ENCODE measurements at regions not wholly inside any gene's neighbourhood (a gene's known extent, or its start where the extent isn't known, plus 50 kb on each side); places are given as distances from the start of the nearest gene placed in this dataset.

DNA sequence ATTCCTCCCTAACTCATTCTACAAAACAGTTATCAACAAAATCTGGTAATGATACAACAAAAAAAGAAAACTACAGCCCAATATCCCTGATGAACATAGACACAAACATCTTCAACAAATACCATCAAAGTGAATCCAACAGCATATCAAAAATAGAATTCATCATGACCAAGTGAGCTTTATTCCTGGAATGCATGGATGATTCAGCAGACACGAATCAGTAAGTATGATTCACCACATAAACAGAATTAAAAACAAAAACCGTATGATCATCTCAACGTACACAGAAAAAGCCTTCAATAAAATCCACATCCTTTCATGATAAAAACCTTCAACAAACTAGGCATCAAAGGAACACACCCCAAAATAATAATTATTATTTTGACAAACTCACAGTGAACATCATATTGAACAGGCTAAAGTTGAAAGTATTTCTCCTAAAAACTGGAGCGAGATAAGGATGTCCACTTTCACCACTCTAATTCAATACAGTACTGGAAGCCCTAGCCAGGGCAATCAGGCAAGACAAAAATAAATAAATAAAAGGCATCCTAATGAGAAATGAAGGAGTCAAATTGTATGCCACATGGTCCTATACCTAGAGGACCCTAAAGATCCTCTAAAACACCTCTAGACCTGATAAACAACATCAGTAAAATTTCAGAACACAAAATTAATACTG, 305.1 kb upstream of the RGMB start:
- no peak for DNase-seq

DNA sequence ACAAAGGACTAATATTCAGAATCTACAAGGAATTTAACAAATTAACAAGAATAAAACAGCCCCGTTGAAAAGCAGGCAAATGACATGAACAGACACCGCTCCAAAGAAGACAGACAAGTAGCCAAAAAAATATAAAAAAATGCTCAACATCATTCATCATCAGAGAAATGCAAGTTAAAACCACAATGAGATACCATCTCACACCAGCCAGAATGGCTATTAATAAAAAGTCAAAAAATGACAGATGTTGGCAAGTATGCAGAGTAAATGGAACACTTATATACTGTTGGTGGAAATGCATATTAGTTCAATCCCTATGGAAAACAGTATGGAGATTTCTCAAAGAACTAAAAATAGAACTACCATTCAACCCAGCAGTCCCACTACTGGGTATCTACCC, 302.7 kb upstream of the RGMB start:
- no peak for DNase-seq

DNA sequence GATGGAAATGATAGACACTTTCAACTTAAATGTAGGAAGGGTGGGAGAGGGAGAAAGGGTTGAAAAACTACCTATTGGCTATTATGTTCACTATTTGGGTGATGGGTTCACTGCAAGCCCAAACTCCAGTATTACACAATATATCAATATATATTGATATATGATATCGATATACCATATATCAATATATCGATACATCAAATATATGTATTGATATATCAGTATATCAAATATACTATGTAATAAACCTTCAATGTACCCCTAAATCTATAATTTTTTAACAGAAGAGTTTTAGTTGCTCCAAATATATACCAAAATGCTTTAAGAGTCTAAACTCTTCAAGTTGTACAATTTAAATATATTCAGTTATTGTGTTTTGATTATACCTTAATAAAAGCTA, 302.0 kb upstream of the RGMB start:
- DNase-seq, result no peak

DNA sequence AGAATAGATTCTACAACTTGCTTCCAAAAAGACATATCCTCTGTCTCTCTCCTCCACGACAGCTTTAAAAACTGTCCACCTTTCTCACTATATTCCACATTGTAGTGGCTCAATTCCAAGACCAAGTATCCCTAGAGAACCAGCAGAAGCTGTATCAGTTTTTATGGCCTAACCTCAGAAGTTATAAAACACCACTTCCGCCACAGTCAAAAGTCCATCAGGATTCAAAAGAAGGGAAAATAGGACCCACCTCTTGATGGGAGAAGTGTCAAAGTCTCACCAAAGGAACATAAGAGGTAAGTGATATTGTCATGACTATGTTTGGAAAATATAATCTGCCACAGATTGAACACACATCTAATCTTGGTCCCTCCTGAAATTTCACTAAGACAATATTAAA, 299.2 kb upstream of the RGMB start:
- DNase-seq, result no peak

DNA sequence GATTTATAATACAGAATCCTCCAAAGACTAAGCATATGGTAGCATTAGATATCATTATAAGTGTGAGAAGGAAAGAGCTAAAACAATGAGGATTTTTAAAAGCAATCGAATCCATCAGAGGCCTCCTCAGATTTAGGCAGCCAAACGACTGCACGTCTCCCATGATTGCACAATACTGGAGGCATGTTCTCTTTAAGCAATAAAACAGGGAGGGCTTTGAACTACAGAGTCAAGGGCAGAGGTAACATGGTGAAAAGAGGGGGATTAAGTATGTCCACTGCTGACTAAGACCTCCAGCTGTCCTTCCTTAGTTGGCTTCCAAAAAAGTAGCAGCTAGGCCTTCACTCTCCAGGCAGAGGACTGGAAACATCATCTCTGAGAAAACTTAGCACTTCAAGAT, 298.7 kb upstream of the RGMB start:
- DNase-seq, result no peak

DNA sequence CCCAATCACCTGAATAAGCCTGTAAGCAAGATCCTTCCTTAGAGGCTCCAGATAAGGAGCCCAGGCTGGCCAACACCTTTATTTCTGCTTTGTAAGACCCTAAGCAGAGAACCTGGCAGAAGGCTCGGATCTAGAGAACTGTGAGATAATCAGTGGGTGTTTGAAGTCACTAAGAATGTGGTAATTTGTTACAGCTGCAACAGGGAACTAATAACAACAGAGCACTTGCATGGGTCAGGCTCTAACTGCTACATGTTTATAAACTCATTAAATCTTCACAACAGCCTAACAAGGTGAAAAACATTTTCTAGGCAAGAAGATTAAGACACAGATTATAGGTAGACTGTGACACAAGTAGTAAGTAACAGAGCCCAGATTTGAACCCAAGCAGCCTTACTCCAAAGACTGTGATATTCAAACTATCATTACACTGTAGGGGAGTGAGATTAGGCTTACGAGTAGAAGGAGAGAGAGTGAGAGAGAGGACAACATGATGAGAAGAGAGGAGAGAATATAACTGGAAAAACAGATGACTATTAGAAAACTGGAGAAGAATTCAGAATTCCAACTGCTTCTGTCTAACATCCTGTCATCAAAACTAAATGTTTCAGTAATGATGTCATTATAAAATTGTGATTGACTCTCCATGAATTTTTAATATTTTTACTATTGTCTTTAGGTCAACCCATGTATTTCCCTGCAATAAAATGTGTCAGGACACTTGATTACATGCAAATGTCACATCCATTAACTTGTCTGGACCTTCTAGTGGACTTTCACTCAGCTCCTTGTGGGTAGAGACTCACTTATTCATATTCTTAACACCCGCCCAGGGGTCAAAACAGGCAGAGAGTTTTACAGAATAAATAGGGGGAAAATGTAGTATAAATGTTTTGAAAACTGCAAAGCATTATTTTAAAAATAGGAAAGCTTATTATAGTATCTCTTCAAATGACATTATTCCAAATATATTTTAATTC, 290.9 kb upstream of the RGMB start:
- no peak for DNase-seq

DNA sequence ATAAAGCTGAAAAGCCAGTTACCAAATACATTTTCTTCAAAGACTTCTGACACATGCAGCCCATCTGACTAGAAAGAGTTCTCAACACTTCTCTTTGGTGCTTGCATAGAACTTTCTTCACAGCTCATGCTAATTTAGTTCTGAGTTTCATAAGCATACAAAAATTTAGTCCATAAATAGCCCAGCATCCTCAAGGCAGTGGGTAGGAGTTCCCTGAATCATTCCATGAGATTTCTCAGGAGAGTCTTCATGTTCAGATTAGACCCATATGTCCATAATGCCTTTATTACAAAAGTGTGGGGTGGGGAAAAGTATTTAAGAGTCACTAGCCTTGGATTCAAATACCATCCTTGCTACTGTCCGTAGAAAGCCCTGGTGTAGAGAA, 290.2 kb upstream of the RGMB start:
- no peak for DNase-seq

DNA sequence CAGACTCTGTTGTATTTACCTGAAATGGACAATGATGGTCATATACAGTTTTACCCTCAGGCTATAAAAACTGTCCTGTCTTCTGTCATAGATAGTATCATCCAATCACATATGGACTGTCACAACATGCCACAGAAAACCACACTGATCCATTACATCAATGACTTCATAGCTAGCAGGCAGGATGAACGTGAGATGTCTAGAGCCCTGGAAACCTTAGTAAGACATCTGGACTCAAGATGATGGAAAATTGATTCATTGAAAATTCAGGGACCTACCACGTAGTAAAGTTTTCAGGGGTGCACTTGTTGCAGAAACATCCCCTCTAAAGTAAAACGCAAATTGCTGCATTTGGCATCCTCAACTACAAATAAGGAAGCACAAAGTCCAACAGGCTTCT, 284.4 kb upstream of the RGMB start:
- no peak for DNase-seq

DNA sequence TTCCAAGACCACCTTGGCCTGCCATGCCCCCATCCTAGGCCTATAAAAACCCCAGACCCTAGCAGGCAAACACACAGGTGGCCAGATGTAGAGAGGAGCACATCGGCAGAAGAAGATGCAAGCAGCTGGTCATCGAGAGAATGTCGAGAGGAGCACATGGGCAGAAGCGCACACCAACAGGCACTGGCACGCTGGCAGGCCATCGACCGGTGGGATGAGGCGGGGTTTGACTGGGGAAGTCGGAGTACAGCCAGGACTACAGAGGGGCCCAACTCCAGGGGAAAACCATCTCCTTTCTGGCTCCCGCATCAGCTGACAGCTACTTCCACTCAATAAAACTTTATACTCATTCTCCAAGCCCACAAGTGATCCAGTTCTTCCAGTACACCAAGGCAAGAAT, 283.1 kb upstream of the RGMB start:
- DNase-seq, result no peak

DNA sequence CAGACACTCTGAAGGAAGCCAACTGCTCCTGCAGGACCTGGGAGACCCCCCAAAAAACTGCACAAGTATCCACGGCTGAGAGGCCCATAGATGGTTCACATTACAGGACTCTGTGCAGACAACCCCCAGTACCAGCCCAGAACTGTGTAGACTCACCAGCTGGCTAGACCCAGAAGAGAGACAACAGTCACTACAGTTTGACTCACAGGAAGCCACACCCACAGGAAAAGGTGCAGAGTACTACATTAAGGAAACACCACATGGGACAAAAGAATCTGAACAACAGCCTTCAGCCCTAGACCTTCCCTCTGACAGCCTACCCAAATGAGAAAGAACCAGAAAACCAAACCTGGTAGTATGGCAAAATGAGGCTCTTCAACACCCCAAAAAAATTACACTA, 281.2 kb upstream of the RGMB start:
- no peak for DNase-seq

DNA sequence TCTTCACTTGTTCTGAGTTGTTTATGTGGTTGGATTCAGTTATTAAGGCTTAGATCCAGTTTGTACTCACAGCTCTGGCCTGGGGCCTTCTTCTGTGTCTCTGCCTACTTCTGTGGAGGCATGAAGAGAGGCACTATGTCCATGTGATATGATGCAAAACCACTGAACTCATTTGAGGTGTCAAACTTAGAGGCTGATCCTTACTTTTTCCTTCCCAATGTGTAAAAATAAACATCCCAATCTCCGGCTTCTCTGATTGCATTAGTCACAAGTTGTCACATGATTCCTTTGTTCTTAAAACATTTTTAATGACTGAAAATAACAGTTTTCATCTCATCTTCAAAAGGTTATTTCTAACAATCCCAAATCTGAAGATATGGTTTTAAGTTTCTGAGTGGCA, 276.0 kb upstream of the RGMB start:
- no peak for DNase-seq

DNA sequence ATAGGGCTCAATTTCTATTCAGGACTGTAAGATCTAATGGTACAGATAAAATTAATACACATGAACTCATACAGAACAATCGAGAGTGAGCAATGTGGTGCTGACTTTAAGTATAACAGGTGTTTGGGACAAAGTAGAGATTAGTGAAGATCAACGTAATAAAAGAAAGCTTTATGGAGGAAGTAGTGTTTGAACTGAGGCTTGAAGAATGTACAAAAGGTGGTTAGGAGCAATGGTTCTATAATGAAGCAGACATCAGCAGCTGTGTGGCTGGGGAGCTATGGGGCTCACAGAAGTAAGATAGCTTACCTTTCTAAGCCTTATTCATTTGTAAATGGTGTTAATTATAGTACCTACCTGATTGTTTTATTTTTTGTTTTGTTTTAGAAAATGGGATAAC, 275.4 kb upstream of the RGMB start:
- DNase-seq, result no peak

DNA sequence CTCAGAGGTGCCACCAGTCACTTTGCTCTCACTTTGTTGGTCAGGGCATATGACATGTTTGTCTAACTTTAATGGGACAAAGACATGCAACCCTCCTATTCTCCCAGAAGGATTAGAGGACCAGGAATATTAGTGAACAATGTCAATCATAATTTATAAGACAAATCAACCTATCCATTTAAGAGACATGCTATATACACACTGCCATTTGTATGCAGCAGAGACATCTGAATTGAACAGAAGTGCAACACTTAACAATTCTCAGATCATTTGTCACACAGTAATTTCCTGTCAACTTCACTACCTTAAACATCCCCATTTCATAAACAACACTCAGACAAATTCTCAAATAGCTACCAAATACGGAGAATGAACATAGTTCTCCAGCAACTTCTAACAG, 273.6 kb upstream of the RGMB start:
- no peak for DNase-seq

DNA sequence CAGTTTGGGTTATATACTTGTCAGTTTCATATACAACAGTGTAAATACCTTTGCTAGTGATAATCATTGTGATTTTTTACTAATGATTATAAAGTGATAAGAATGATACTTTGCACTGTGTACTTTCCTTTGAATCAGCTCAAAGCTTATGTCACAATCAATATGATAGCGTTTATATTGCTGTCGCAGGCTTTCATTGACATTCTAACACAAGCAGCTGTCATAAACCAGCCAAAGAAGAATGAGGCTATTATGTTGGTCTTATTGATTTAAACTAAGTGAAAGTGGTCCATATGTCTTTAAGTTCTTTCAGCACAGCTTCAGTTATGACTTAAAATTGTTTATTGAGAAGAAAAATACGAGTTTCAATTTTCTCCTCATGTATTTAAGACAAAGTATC, 272.7 kb upstream of the RGMB start:
- no peak for DNase-seq

DNA sequence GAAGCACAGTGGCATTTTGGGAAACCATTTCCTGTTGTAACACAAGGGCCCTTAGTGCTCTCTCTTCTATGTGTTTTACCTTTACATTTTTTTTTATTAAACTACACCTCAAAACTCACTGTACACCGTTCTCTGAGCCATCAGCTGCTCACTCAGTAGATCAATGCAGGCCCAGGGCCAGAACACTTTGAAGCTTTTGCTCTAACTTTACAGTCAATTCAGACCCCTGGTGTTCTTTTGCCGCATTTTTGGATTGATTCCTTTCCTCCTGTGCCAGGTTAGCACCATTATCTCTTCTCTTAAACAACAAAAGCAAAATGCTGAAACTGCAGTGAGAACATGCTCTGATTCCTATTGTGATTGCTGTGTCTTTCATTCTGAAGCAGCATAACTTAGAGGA, 269.8 kb upstream of the RGMB start:
- no peak for DNase-seq

DNA sequence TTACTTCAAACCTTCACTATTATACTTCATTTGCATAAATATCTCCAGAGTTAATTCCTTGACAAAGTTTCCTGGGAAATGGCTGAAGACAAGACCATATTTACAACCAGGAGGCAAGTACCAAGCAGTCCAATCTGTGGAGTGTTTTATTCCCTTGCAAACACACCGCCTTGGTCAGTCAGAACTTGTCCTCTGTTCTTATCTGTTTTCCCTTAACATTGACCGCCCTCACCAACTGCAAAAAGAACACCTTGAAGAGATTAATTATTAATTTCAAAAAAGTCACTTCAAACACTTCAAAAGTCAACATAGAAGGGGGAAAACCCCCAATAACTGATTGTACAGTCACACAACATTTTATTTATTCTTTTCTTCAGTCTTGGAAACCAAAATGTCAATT, 269.0 kb upstream of the RGMB start:
- DNase-seq, result no peak

DNA sequence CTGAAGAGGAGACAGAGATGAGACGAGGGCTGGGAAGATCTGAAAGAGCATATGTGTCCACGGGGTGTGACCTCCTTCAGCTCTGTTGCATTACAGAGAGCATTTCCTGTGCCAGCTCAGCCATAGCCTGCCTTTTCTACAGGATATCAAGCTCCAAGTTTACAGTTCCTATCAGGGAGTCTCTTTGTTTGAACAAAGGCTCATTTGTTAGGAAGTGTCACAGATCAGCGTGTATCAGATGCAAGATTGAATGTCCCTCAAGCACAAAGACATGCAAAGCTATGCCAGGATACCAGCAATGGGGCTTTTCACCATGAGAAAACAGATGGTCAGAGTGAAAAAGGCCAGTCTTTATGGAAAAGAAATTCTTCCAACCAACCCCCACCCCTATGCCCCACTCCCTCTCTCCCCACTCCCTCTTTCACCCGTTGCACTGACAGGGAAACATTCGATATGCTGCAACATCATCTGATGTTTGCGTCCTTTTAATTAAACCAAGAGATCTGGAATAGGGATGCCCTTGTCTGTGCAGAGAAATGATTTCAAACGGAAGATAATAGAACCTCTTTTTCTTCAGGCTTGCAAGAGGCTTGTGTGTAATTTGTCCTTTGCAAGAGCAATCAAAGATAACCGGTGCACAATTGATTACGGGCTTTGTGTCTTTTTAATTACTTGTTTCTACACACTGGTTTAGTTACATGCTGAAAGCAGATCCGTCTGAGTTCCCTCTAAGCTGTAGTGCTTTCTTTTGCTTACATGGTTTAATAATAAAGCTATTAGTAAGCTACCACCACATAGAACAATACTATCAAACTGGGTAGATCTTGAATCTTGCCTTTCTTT, 263.1 kb upstream of the RGMB start:
- DNase-seq, result no peak

DNA sequence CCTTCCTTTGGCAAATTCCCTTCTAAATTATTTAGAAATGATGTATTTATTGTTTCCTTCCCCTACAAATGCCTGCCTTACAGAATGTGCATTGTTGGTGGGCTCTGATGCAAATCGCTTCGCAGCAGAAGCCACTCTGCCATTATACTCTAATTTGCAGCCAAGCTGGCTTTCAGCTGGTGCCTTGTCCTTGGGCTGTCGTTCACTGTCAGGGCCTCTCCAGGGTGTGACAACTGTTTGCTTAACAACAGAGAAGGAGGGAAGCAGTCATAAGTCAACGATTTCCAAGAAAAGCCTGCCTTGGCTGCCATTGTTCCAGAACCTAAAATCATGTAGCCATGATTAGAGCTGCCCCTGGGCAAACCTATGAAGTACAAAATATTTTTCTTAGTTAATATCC, 260.1 kb upstream of the RGMB start:
- DNase-seq, result no peak

DNA sequence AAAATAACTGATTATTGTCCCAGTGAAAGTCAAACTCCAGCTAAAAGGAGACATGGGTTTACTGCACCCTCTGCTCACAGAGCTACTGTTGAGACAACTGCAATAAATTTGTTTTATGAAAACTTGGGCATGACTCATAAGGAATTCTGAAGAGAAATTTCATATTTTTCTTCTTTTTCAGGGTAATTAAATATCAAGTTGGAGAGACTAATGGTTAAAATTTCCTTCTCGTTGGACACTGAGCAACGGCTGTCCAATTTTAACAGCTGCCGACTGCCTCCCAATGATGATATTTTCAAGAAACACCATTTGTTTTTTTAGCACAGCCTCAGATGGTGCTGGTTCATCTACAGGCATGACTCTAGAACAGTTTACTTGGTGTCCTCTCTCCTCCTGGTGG, 259.2 kb upstream of the RGMB start:
- DNase-seq, result no peak

DNA sequence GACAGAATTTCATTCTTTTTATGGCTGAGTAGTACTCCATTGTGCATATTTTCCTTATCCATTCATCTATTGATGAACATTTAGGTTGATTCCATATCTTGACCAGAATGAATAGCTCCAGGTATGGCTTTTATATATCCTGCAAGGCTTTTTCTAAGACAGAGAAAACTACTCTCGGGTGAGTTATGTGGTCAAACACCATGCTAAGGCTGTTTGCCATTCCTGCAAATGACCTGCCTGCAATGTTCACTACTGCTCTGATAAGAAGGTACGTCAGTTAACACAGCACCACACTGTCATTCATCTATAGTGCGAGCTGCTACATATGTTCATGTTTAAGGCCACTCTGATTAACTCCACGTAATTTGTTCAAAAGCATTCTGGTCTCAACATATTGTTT, 256.8 kb upstream of the RGMB start:
- DNase-seq, result no peak

DNA sequence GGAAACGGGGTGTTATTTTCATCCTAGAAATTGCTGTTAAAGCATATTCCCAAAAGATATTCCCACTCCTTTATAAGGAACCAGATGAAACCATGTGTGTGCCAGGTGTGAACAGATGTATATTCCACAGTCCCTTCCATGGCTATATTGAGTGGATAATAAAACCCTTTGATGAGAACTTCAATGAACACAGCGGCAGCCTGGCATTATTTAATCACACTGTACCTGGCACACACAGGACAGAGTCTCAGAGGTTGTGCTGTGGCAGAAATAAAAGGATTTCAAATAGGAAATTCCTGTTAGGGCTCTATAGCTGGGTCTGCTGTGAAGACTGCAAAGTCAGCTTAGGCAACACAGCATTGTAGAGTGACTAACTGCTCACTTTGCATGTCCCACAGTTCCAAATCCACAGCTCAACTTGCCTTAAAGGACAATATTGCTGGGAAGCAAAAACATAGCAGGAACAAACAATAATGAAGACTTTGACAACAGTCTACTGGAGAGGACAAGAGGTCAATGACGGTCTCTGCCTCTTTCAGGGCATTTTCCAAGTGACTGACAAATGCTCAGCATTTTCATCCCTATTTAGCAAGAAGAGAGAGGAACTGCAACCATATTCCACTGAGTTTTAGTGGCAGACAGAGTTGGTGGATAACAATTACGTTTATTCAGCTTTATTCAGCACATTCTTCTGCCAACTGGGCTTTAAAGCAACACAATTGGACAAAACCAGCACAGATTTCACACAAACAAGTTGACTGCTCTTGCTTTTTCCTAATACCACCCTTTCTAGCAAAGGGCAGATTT, 255.7 kb upstream of the RGMB start:
- no peak for DNase-seq

DNA sequence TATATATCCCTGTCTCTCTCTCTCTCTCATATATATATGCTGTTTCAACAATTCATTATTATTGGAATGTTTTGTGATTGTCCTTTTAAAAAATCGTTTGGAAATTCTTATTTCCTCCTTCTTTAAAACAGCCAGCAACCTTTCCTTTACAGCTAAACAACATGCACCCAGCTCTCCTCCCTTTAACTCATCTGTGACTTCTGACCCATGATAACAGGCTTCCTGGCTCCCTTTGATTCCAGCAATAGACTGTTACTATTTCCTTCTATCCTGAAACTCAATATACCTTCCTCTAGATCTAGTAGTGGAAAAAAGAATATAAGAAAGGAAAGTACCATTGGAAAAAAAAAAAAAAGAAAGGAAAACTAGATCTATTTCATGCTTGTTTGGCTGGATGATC, 254.7 kb upstream of the RGMB start:
- no peak for DNase-seq

DNA sequence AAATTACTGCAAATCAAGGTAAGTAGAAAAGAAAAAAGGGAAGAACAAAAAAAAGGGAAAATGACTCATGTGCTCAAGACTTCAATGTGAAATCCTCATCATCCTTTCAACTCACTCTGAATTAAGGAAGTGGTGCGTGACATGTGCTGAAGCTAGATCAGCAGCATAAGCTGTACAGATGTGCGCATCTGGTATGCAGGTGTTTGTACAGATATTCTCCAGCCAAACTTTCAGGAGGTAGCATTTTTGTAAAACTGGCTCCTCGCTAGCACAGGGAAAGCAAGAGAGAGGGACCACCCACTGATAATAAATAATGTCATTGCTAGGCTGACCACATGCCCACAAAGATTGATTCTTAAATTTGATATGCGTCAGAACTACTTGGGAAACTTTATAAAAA, 253.9 kb upstream of the RGMB start:
- no peak for DNase-seq

Measured in SIG-M5 (cell line).